Hematopoietic multipotent progenitor cell treated with erythropoietin and hydrocortisone succinate and interleukin-3 and kit ligand, for 6 days (in vitro differentiated cells): ENCODE measurements at regions not wholly inside any gene's neighbourhood (a gene's known extent, or its start where the extent isn't known, plus 50 kb on each side); places are given as distances from the start of the nearest gene placed in this dataset.

Source experiments
- DNase-seq: peaks from one replicate; pipeline ENCODE4 v3.0.0-alpha.2; 2015

- DNase-seq: no peak
Measured at GRCh38 chr14:43249591-43249990, 1257.5 kb downstream of the FSCB start.

- no peak for DNase-seq
Measured at GRCh38 chr14:43249116-43249515, 1258.0 kb downstream of the FSCB start.

- DNase-seq: no peak
Measured at GRCh38 chr14:43247877-43248276, 1259.2 kb downstream of the FSCB start.

GRCh38 chr14:43244142-43244625 is 1262.9 kb downstream of the FSCB start:
- DNase-seq: no peak

GRCh38 chr14:43243168-43243567 is 1263.9 kb downstream of the FSCB start:
- DNase-seq: no peak

GRCh38 chr14:43232261-43232660 is 1274.8 kb downstream of the FSCB start:
- no peak for DNase-seq

- no peak for DNase-seq
Measured at GRCh38 chr14:43215524-43215923, 1291.6 kb downstream of the FSCB start.

- DNase-seq: no peak
Measured at GRCh38 chr14:43207189-43207588, 1299.9 kb downstream of the FSCB start.

GRCh38 chr14:43204816-43205215 is 1302.3 kb downstream of the FSCB start:
- DNase-seq: no peak

- DNase-seq: no peak
Measured at GRCh38 chr14:43200519-43200918, 1306.6 kb downstream of the FSCB start.

GRCh38 chr14:43198465-43198864 is 1308.6 kb downstream of the FSCB start:
- no peak for DNase-seq

- DNase-seq: no peak
Measured at GRCh38 chr14:43184540-43184939, 1322.5 kb downstream of the FSCB start.

GRCh38 chr14:43183916-43184315 is 1323.2 kb downstream of the FSCB start:
- no peak for DNase-seq

- no peak for DNase-seq
Measured at GRCh38 chr14:43175896-43176295, 1331.2 kb downstream of the FSCB start.

GRCh38 chr14:43172899-43173548 is 1334.1 kb downstream of the FSCB start:
- DNase-seq: no peak

- no peak for DNase-seq
Measured at GRCh38 chr14:43169722-43170121, 1337.4 kb downstream of the FSCB start.

- no peak for DNase-seq
Measured at GRCh38 chr14:43168371-43168925, 1338.6 kb downstream of the FSCB start.

- no peak for DNase-seq
Measured at GRCh38 chr14:43166163-43166562, 1340.9 kb downstream of the FSCB start.

GRCh38 chr14:43165651-43166050 is 1341.4 kb downstream of the FSCB start:
- no peak for DNase-seq

GRCh38 chr14:43161477-43161876 is 1345.6 kb downstream of the FSCB start:
- DNase-seq: no peak

- DNase-seq: no peak
Measured at GRCh38 chr14:43157661-43158060, 1349.4 kb downstream of the FSCB start.

- DNase-seq: no peak
Measured at GRCh38 chr14:43155924-43156323, 1351.2 kb downstream of the FSCB start.

GRCh38 chr14:43155258-43155657 is 1351.8 kb downstream of the FSCB start:
- DNase-seq: no peak

- no peak for DNase-seq
Measured at GRCh38 chr14:43147485-43147884, 1359.6 kb downstream of the FSCB start.

GRCh38 chr14:43145361-43145760 is 1361.7 kb downstream of the FSCB start:
- DNase-seq: no peak
